Erythroblast (primary cell): ENCODE measurements at regions not wholly inside any gene's neighbourhood (a gene's known extent, or its start where the extent isn't known, plus 50 kb on each side); places are given as distances from the start of the nearest gene placed in this dataset.

Experiments
- GATA1 ChIP-seq: IDR thresholded peaks from 2 replicates; pipeline ENCODE4 v1.6.1; 2011; ENCODE audit warnings: low read depth, mild to moderate bottlenecking, control low read depth, low read length, moderate library complexity
- POLR2A ChIP-seq: IDR thresholded peaks from 2 replicates; pipeline ENCODE4 v1.6.1; 2011; ENCODE audit warnings: mild to moderate bottlenecking, low read length

DNA sequence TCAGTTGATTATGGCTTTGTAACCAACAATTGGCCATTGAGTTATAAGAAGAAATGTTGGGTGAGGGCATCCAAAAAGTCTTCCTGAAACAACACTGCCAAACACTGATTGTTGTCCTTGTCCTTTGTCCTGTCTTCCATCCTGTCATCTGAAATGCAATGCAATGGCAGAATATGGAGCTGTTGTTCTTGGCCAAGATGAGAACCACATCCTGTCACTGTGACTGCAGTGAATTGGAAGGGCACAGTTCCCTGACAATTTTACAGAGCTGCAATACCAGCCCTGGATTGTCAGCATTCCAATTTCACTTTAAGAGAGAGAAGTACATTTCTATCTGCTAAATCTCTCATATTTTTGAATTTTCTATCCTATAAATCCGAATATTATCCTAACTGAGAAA, 613.3 kb downstream of the FLRT2 start:
- TF ChIP-seq POLR2A (no peak), GATA1 (no peak)
